HepG2 (cell line): ENCODE measurements at regions not wholly inside any gene's neighbourhood (a gene's known extent, or its start where the extent isn't known, plus 50 kb on each side); places are given as distances from the start of the nearest gene placed in this dataset.
A peak's percentile ranks its signal among the peaks of the same experiment; 100 is the strongest.

Source experiments
- ATAC-seq: fragments of 200-7000 bp; cut with Tn5 transposase; 3 replicates; pipeline ENCODE4 v1.9.1; 2020; ENCODE audit warnings: mild to moderate bottlenecking, moderate library complexity
- BruUV-seq: library from RNA; stranded (reverse); fragments of 400-500 nt; replicated peaks from 2 replicates; lab custom pipeline; 2021; lab: Mats Ljungman, UMichigan
- CTCF ChIA-PET: fragments of 300-600 bp; formaldehyde crosslinking; extraction: SDS; loops from one replicate; lab custom pipeline; 2021; ENCODE audit warnings: low total read pairs, inconsistent platforms, low intra/inter-chr PET ratio; lab: Yijun Ruan, JAX
- POLR2A ChIA-PET: fragments of 350-600 bp; sonication (Branson Sonifier 250); formaldehyde crosslinking; loops from one replicate; lab custom pipeline; 2020; ENCODE audit warnings: antibody characterized with exemption, inconsistent platforms; lab: Yijun Ruan, JAX
- DNase-seq: peaks from one replicate; pipeline ENCODE4 v3.0.0-alpha.2; 2015; ENCODE audit warnings: low spot score
- FAIRE-seq: peaks from 3 replicates; lab custom pipeline; 2011; peaks lifted over from hg19 to GRCh38; lab: Jason Lieb, UNC
- H2AFZ ChIP-seq: one replicate; pipeline ENCODE4 v1.6.1; 2011; ENCODE audit warnings: low read length, inconsistent platforms
- H3K27ac ChIP-seq: fragments of 300-600 bp; 3 replicates; pipeline ENCODE4 v1.8.0; 2011; ENCODE audit warnings: mixed run types, mild to moderate bottlenecking, mixed read lengths, low read length, inconsistent platforms; ENCODE audit not compliant: insufficient read depth; ENCODE audit errors: extremely low read length
- H3K27me3 ChIP-seq, 2 experiments: fragments of 200-600 bp in 1 of 2; 2 replicates in 1 of 2; 3 replicates in 1 of 2; pipeline versions ENCODE4 v1.6.0 to v1.8.0; 2011; ENCODE audit warnings: low read length in 2 of 2, mild to moderate bottlenecking in 2 of 2, moderate library complexity in 2 of 2, inconsistent platforms in 1 of 2; ENCODE audit not compliant: insufficient read depth in 2 of 2, control insufficient read depth in 1 of 2
- H3K36me3 ChIP-seq, 2 experiments: fragments of 200-600 bp in 1 of 2; replicated peaks in 1 of 2; 2 replicates in 1 of 2; 3 replicates in 1 of 2; pipeline versions ENCODE4 v1.5.1 to v1.8.0; 2011; ENCODE audit warnings: low read length in 2 of 2, inconsistent platforms in 1 of 2; ENCODE audit not compliant: insufficient read depth in 2 of 2, control insufficient read depth in 1 of 2
- H3K4me1 ChIP-seq: 2 replicates; pipeline ENCODE4 v1.5.1; 2012; ENCODE audit warnings: low read length, inconsistent platforms; ENCODE audit not compliant: insufficient read depth
- H3K4me2 ChIP-seq: 2 replicates; pipeline ENCODE4 v1.6.0; 2011; ENCODE audit warnings: low read depth, low read length, inconsistent platforms
- H3K4me3 ChIP-seq, 3 experiments: fragments of 200-600 bp in 1 of 3; sonication (generic), shearing (Covaris generic) in 1 of 3; replicated peaks in 1 of 3; 2 replicates each; pipeline ENCODE4 v1.5.1; 2011 to 2016; ENCODE audit warnings: low read length in 3 of 3, inconsistent platforms in 2 of 3, low read depth in 2 of 3, mild to moderate bottlenecking in 2 of 3, control low read depth in 1 of 3, mixed read lengths in 1 of 3; ENCODE audit not compliant: insufficient read depth in 1 of 3
- H3K79me2 ChIP-seq: one replicate; pipeline ENCODE4 v1.6.1; 2011; ENCODE audit warnings: low read length, inconsistent platforms; ENCODE audit not compliant: insufficient read depth
- H3K9ac ChIP-seq: 2 replicates; pipeline ENCODE4 v1.6.0; 2011; ENCODE audit warnings: mild to moderate bottlenecking, low read depth, low read length, inconsistent platforms; ENCODE audit not compliant: insufficient read depth
- H3K9me3 ChIP-seq: 2 replicates; pipeline ENCODE4 v1.5.1; 2012; ENCODE audit warnings: mild to moderate bottlenecking, low read length
- H4K20me1 ChIP-seq: 2 replicates; pipeline ENCODE4 v1.6.0; 2011; ENCODE audit warnings: inconsistent platforms, mild to moderate bottlenecking, low read length, moderate library complexity; ENCODE audit not compliant: insufficient read depth
- AKNA ChIP-seq: sonication (generic); formaldehyde crosslinking; IDR thresholded peaks from 2 replicates; pipeline ENCODE4 v1.4.0; 2020; ENCODE audit warnings: missing genetic modification reagents, borderline replicate concordance
- ATF7 ChIP-seq, 2 experiments: fragments of 450-650 bp in 1 of 2; sonication (generic) in 1 of 2; formaldehyde crosslinking in 1 of 2; IDR thresholded peaks; 2 replicates each; pipeline versions ENCODE4 v1.4.0 to v1.6.1; 2016 to 2020; ENCODE audit warnings: antibody characterized with exemption in 1 of 2, mild to moderate bottlenecking in 1 of 2, missing genetic modification reagents in 1 of 2
- CREB1 ChIP-seq, 2 experiments: fragments of 450-650 bp in 1 of 2; IDR thresholded peaks; 2 replicates each; pipeline ENCODE4 v1.6.1; 2016 to 2017; ENCODE audit warnings: control low read depth in 1 of 2, mild to moderate bottlenecking in 1 of 2, missing compliant biosample characterization in 1 of 2, missing genetic modification characterization in 1 of 2
- NR2C2 ChIP-seq: sonication (generic); formaldehyde crosslinking; IDR thresholded peaks from 2 replicates; pipeline ENCODE4 v1.4.0; 2020; ENCODE audit warnings: missing genetic modification reagents, mild to moderate bottlenecking, moderate library complexity, borderline replicate concordance
- SMAD1 ChIP-seq: sonication (generic); formaldehyde crosslinking; IDR thresholded peaks from 2 replicates; pipeline ENCODE4 v1.4.0; 2020; ENCODE audit warnings: missing genetic modification reagents, low read depth, mild to moderate bottlenecking, borderline replicate concordance
- TOPORS ChIP-seq: sonication (generic); formaldehyde crosslinking; IDR thresholded peaks from 2 replicates; pipeline ENCODE4 v1.8.0; 2023; ENCODE audit warnings: mild to moderate bottlenecking, missing genetic modification reagents
- ZNF431 ChIP-seq: sonication (generic); formaldehyde crosslinking; IDR thresholded peaks from 2 replicates; pipeline ENCODE4 v1.9.0; 2022; ENCODE audit warnings: missing genetic modification reagents, low read depth, mild to moderate bottlenecking, borderline replicate concordance
- ZNF737 ChIP-seq: sonication (generic); formaldehyde crosslinking; IDR thresholded peaks from 2 replicates; pipeline ENCODE4 v1.5.0; 2020; ENCODE audit warnings: missing genetic modification reagents, mild to moderate bottlenecking, borderline replicate concordance
- WGBS: methylation state at CpG from one replicate; pipeline ENCODE4 v1.1.6; 2017; ENCODE audit warnings: low lambda C conversion rate; 5-methylcytosine and 5-hydroxymethylcytosine counted together
- in situ Hi-C: cut with HindIII; loops from 2 replicates; pipeline ENCODE4 v1.10.0; 2017; ENCODE audit warnings: low pct_unique_long_range_greater_than_20kb; ENCODE audit not compliant: extremely low pct_ligation_motif_present
- intact Hi-C: fragments of 100-400 bp; cut with micrococcal nuclease; formaldehyde crosslinking; loops from one replicate; pipeline ENCODE4 v1.10.0; 2022; ENCODE audit not compliant: unreplicated experiment

GRCh38 chr2:174694920-174695319 lies 69.4 kb downstream of the CHRNA1 start (continued):
- TF ChIP-seq SMAD1 (CRISPR knock-in tag), result no peak
- no peak for TF ChIP-seq AKNA (CRISPR knock-in tag)
- no peak for TF ChIP-seq ZNF431 (CRISPR knock-in tag)
- no peak for TF ChIP-seq TOPORS
- no peak for TF ChIP-seq ZNF737 (CRISPR knock-in tag)

- CTCF ChIA-PET, result no interaction called here
- intact Hi-C loops, result no loop called here
- TF ChIP-seq CREB1 (IDR thresholded peaks at IDR 0.05) (peak; percentile 97), CREB1 (CRISPR knock-in tag; IDR thresholded peaks at IDR 0.05) (no peak), NR2C2 (no peak), ATF7 (IDR thresholded peaks at IDR 0.05) (peak; percentile 98), ATF7 (CRISPR knock-in tag; IDR thresholded peaks at IDR 0.05) (no peak)
- BruUV-seq, result no TSS peak
- POLR2A ChIA-PET, result no interaction called here
- H4K20me1 ChIP-seq, result no peaks in the 10 kb centered on the region
- no peaks in the 10 kb centered on the region for H3K9me3 ChIP-seq
- no peak overlapping the region for H3K4me3 ChIP-seq
- no peak overlapping the region for H3K4me2 ChIP-seq
- H3K9ac ChIP-seq, result no peak overlapping the region
- H3K27me3 ChIP-seq, result peaks cover 0 to 3% of the 10 kb centered on the region in 2 experiments; a peak in 1 of 5 replicates
- DNase-seq (no peak), ATAC-seq (no peak), FAIRE-seq (no peak)
- H3K36me3 ChIP-seq, result no peaks in the 10 kb centered on the region
- whole genome bisulfite sequencing, result 8% methylated on average over 5 of the region's 5 CpGs
- no peaks in the 10 kb centered on the region for H3K4me1 ChIP-seq
- H2AFZ ChIP-seq, result no peak overlapping the region
- H3K27ac ChIP-seq, result no peak overlapping the region
- in situ Hi-C loops, result no loop called here
- no peaks in the 10 kb centered on the region for H3K79me2 ChIP-seq
These were observed 69.9 kb downstream of the CHRNA1 start for GRCh38 chr2:174694196-174694878.
